OCI-LY1 (cell line): ENCODE measurements at regions not wholly inside any gene's neighbourhood (a gene's known extent, or its start where the extent isn't known, plus 50 kb on each side); places are given as distances from the start of the nearest gene placed in this dataset.

Experiments used
- H2AFZ ChIP-seq: fragments of 200-600 bp; sonication (generic), shearing (Covaris generic); 2 replicates; pipeline ENCODE4 v1.6.0; 2014; ENCODE audit warnings: antibody characterized with exemption, mild to moderate bottlenecking, low read length
- H3F3A ChIP-seq: fragments of 200-600 bp; sonication (generic), shearing (Covaris generic); 2 replicates; pipeline ENCODE4 v1.6.0; 2014; ENCODE audit warnings: mild to moderate bottlenecking, antibody characterized with exemption, low read length, moderate library complexity; ENCODE audit not compliant: insufficient read depth
- H3K27ac ChIP-seq: fragments of 200-600 bp; sonication (generic); 2 replicates; pipeline ENCODE4 v1.5.1; 2014; ENCODE audit warnings: low read length, mixed run types, mild to moderate bottlenecking, low read depth; ENCODE audit not compliant: poor library complexity, severe bottlenecking
- H3K27me3 ChIP-seq: fragments of 200-600 bp; sonication (generic); 2 replicates; pipeline ENCODE4 v1.6.0; 2014; ENCODE audit warnings: antibody characterized with exemption, mild to moderate bottlenecking, low read length, moderate library complexity; ENCODE audit not compliant: insufficient read depth
- H3K36me3 ChIP-seq: fragments of 200-600 bp; sonication (generic); 2 replicates; pipeline ENCODE4 v1.6.1; 2014; ENCODE audit warnings: mild to moderate bottlenecking, antibody characterized with exemption, low read length, moderate library complexity, mixed read lengths; ENCODE audit not compliant: insufficient read depth
- H3K4me1 ChIP-seq: fragments of 200-600 bp; sonication (generic); 2 replicates; pipeline ENCODE4 v1.5.1; 2014; ENCODE audit warnings: mild to moderate bottlenecking, low read length, moderate library complexity; ENCODE audit not compliant: insufficient read depth, severe bottlenecking
- H3K4me2 ChIP-seq: fragments of 200-600 bp; sonication (generic), shearing (Covaris generic); 2 replicates; pipeline ENCODE4 v1.6.1; 2014; ENCODE audit warnings: low read length
- H3K4me3 ChIP-seq: fragments of 200-600 bp; sonication (generic); 2 replicates; pipeline ENCODE4 v1.5.1; 2014; ENCODE audit warnings: low read length, low read depth, mild to moderate bottlenecking, mixed read lengths; ENCODE audit not compliant: poor library complexity, severe bottlenecking
- H3K79me2 ChIP-seq: fragments of 200-600 bp; shearing (Covaris generic); 2 replicates; pipeline ENCODE4 v1.6.1; 2016; ENCODE audit warnings: mixed run types, low read length, mixed read lengths; ENCODE audit not compliant: insufficient read depth
- H3K9ac ChIP-seq: fragments of 200-600 bp; sonication (generic), shearing (Covaris generic); 2 replicates; pipeline ENCODE4 v1.6.1; 2014; ENCODE audit warnings: mild to moderate bottlenecking, low read length, mixed read lengths
- H3K9me2 ChIP-seq: fragments of 200-600 bp; sonication (generic), shearing (Covaris generic); 2 replicates; pipeline ENCODE4 v1.6.1; 2014; ENCODE audit warnings: low read depth, mild to moderate bottlenecking, low read length, mixed read lengths
- H3K9me3 ChIP-seq: fragments of 200-600 bp; shearing (Covaris generic); 2 replicates; pipeline ENCODE4 v1.6.1; 2014; ENCODE audit warnings: low read length, mixed read lengths
- H4K20me1 ChIP-seq: fragments of 200-600 bp; sonication (generic), shearing (Covaris generic); 2 replicates; pipeline ENCODE4 v1.6.0; 2016; ENCODE audit warnings: mild to moderate bottlenecking, low read length; ENCODE audit not compliant: insufficient read depth
- CTCF ChIP-seq: fragments of 200-600 bp; sonication (generic), shearing (Covaris generic); IDR thresholded peaks from 2 replicates; pipeline ENCODE4 v1.5.1; 2017; ENCODE audit warnings: mild to moderate bottlenecking, antibody characterized with exemption, low read length, moderate library complexity, mixed read lengths
- EZH2 ChIP-seq: fragments of 200-600 bp; sonication (generic), shearing (Covaris generic); IDR thresholded peaks from 2 replicates; pipeline ENCODE4 v1.8.0; 2017; ENCODE audit warnings: borderline replicate concordance, mixed run types, mild to moderate bottlenecking, antibody characterized with exemption, low read length, moderate library complexity, mixed read lengths

- Histone ChIP-seq H3K4me2 (no peak overlapping the region), H2AFZ (no peak overlapping the region), H3K4me3 (no peak overlapping the region), H4K20me1 (no peaks in the 10 kb centered on the region), H3K36me3 (no peaks in the 10 kb centered on the region), H3K27me3 (no peaks in the 10 kb centered on the region), H3K9me3 (no peaks in the 10 kb centered on the region), H3K79me2 (no peaks in the 10 kb centered on the region), H3K9me2 (no peaks in the 10 kb centered on the region), H3K4me1 (no peaks in the 10 kb centered on the region), H3K9ac (no peak overlapping the region), H3K27ac (no peak overlapping the region), H3F3A (no peaks in the 10 kb centered on the region)
- TF ChIP-seq EZH2 (no peak), CTCF (no peak)
These were observed 738.9 kb upstream of the PTBP2 start for GRCh38 chr1:95982711-95983110.

DNA sequence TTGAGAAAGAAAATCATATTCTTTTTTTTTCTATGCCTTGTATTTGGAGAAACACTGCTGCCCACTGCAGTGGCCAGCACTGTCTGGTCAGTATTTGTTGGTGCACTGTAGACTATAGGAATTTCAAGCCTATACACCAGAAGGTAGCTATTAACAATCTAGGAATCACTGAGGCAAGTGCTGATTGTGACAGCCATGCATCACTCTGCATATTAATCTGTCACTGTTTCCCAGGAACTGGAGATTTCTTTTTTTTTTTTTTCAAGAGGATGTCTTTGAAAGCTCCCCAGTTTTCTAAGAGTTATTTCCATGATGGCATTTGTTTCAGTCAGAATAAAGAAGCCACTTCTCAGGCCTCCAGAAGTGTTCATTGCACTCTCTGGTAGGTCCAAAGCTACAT, 737.8 kb upstream of the PTBP2 start:
- Histone ChIP-seq H3K27me3 (no peaks in the 10 kb centered on the region), H3K9me3 (no peaks in the 10 kb centered on the region), H3K36me3 (no peaks in the 10 kb centered on the region), H3K9me2 (no peaks in the 10 kb centered on the region), H3K79me2 (no peaks in the 10 kb centered on the region), H3K4me3 (no peak overlapping the region), H2AFZ (no peak overlapping the region), H3K27ac (no peak overlapping the region), H3K9ac (no peak overlapping the region), H3K4me1 (no peaks in the 10 kb centered on the region), H3F3A (no peaks in the 10 kb centered on the region), H4K20me1 (no peaks in the 10 kb centered on the region), H3K4me2 (no peak overlapping the region)
- TF ChIP-seq EZH2 = no peak
- TF ChIP-seq CTCF = no peak

GRCh38 chr1:95984798-95985374, 736.7 kb upstream of the PTBP2 start:
- no peaks in the 10 kb centered on the region for H3F3A ChIP-seq

More at GRCh38 chr1:95984798-95985374, 736.7 kb upstream of the PTBP2 start:
- Histone ChIP-seq H3K27ac (no peak overlapping the region), H3K4me1 (no peaks in the 10 kb centered on the region), H3K9ac (no peak overlapping the region), H3K27me3 (no peaks in the 10 kb centered on the region), H3K36me3 (no peaks in the 10 kb centered on the region), H3K9me3 (no peaks in the 10 kb centered on the region), H4K20me1 (no peaks in the 10 kb centered on the region), H3K9me2 (no peaks in the 10 kb centered on the region), H3K79me2 (no peaks in the 10 kb centered on the region), H3K4me2 (no peak overlapping the region), H2AFZ (no peak overlapping the region), H3K4me3 (no peak overlapping the region)
- TF ChIP-seq EZH2 = no peak
- TF ChIP-seq CTCF = no peak
